ENCODE measurements at regions not wholly inside any gene's neighbourhood (a gene's known extent, or its start where the extent isn't known, plus 50 kb on each side); places are given as distances from the start of the nearest gene placed in this dataset.
"Not testable (repeated sequence)": the region's sequence is repeated elsewhere in the genome, so short reads cannot be mapped to it uniquely, and the experiment has no call there.

- DNase-seq, result no peak
Observed at GRCh38 chr10:94091649-94092048, 97.9 kb downstream of the PLCE1 start.

DNA sequence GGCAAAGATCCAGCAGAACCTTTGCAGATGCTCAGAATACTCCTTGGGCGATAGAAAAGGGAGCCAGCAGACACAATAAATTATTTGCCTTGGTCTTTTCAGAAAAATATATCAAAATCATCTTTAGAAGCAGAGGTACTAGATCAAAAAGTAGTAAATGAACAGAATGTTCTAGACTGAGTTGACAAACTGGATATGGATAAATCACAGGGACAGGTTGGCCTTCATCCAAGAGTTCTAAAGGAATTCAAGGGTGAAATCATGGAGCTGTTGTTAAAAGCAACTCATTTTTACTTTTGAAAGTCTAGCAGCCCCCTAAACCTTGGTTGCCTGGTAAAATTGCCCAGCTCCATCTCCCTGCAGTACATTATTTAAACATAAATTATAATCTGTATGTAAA is 99.1 kb downstream of the PLCE1 start:
- DNase-seq, result no peak

- DNase-seq, result no peak
Observed at GRCh38 chr10:94093286-94093905, 99.7 kb downstream of the PLCE1 start.

GRCh38 chr10:94094540-94094939 is 100.8 kb downstream of the PLCE1 start:
- DNase-seq, result no peak

- no peak for DNase-seq
Observed at GRCh38 chr10:94097656-94098055, 103.9 kb downstream of the PLCE1 start.

- no peak for DNase-seq
Observed at GRCh38 chr10:94098896-94099295, 105.2 kb downstream of the PLCE1 start.

GRCh38 chr10:94101894-94102293 is 108.2 kb downstream of the PLCE1 start:
- DNase-seq, result no peak

GRCh38 chr10:94102436-94102835 is 108.7 kb downstream of the PLCE1 start:
- no peak for DNase-seq

DNA sequence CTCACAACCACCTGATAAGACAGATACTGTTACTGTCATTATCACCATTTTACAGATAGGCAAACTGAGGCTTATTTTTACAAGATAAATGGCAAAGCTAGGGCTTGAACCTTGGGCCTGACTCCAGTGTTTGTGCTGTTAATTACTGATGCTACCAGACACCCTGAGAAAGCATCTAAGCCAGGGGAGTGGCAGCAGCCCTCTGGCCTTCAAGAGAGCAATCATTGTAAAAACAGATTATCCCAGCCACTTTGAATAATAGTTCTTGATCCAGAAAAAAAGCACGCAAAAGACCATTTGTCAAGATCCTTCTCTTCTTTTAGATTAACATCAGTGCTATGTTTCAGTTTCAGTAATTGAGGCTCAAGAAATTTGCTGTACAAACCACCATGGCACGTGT is 109.5 kb downstream of the PLCE1 start:
- no peak for DNase-seq

DNA sequence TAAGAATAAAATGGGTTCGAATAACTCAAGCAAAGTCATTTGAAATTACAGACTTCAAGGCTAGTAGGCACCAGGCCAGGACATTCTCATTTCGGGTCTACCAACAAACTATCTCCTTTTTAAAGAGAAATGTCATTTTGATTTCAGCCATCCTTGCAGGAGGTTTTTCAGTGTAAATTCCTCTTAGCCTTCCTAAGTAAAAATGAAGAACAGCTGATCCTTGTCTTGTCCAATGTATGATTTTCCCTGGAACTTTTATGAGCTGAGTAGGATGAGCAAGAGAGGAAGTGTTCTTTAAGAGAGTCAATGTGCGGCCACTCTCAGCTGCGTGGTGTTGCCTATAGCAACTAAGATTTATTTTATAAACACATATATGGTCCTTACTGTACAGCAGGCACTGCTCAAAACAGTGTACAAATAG is 110.1 kb downstream of the PLCE1 start:
- DNase-seq, result no peak

GRCh38 chr10:94104316-94105000 is 110.7 kb downstream of the PLCE1 start:
- DNase-seq, result no peak

DNA sequence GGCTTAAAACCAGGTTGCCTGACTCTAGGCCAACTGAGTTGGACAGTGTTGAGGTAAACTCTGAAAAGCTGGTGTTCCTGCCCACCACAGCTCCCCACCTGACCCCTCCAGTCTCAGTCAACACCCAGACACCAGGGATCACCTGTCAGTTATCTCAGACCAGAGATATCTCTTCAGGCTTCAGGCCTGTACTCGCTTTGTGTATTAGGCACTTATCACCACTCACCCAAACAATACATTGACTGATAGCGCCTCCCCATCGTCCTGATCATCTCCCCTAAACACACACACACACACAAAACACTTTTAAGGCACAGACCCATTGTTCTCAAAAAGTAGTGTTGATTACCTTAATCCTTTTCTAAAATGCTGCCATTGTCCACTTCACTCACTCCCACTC is 111.5 kb downstream of the PLCE1 start:
- DNase-seq, result no peak

- no peak for DNase-seq
Observed at GRCh38 chr10:94107191-94107590, 113.5 kb downstream of the PLCE1 start.

GRCh38 chr10:94108200-94108599 is 114.5 kb downstream of the PLCE1 start:
- no peak for DNase-seq

DNA sequence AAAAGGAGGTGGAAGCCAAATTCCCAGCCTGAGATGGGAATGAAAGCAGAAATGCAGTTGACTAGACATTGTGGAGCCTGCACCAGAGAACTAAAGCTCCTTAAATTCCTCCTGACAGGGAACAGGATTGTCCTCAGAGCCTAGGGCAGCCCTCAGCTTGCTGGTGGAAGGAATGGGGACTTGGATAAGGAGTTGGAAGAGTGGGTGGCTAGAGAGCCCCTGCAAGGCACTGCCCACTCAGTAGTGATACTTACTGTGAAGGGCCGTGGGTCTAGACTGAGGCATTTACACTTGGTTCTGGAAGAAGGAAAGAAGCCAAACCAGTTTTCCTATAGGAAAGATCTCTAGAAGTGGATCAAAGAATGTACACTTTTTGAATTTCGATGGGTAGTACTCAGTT is 117.6 kb downstream of the PLCE1 start:
- DNase-seq, result no peak

- DNase-seq, result no peak
Observed at GRCh38 chr10:94112321-94112720, 118.6 kb downstream of the PLCE1 start.

DNA sequence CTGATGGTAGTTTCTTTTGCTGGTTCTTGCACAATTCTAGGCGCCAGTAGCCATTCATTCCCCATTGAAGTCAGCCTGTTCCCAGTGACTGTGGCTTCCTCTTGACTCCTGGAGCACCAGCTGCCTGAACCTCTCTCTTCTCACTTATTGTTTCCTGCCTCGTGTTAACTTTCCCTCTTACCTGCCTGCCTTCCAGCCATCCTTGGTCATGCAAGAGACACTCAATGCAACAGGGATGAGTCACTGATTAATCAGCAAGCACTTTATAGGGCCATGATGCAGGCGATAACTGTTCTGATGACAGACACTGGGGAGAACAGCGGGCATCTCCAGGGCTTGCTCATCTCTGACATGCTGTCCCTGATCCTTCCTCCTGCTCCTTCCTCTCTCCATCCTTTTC is 122.0 kb downstream of the PLCE1 start:
- DNase-seq, result no peak

- no peak for DNase-seq
Observed at GRCh38 chr10:94116848-94117247, 123.1 kb downstream of the PLCE1 start.

DNA sequence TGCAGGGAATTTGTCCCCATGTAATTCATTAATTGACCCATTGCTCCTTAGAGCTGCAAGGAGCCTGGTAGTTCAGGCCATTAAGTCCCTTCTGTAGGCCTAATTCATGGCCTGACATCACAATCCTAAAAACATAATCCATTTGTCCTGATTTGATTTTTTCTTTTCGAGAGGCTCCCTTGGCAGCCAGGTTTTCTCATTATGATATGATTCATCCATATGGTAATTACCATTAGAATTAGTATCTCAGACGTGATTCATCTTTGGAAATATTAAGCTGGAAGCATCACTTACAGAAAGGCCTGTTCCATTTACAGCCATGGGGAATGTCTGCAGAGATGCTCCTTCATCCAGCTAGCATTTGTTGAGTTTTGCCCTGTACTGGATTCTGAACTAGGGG is 128.5 kb downstream of the PLCE1 start:
- DNase-seq, result no peak

DNA sequence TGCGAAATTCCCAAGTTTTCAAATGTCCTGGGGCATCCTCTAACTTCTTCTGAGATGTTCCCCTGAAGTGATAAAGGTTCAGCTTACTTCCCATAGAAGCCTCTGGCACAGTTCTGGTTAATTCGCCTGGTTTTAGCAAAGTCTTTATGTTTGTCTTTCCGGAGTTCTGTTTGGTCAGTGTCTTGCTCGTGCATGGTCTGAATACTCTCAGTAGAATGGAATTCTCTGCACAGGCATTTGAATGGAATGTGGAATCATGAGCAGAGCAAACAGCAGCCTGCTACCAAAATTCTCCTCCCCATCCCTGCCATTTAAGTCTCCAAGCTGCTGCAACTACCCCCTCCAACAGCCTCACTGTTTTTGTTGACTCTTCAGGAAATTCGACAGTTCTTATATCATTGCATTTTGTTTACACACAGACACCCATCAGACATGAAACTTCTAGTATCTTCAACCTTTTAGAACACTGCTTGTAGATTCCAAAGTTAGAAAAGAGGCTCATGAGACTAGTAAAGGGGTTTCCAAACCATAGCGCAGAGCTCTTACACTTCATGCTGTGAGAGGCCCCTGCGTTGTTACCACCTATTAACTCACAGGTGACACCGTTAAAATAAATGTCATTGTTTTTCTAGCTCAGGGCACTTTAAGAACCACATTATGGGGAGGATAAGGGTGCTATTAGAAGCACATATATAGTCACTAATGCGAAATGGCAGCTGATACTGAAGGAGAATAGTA is 129.7 kb downstream of the PLCE1 start:
- DNase-seq, result no peak

GRCh38 chr10:94124147-94124546 is 130.4 kb downstream of the PLCE1 start:
- not testable (repeated sequence) for DNase-seq

GRCh38 chr10:94125268-94125667 is 131.5 kb downstream of the PLCE1 start:
- not testable (repeated sequence) for DNase-seq

- DNase-seq, result no peak
Observed at GRCh38 chr10:94125856-94126255, 132.1 kb downstream of the PLCE1 start.

Data from NCI-H187 (cell line).